H1 (cell line): ENCODE measurements at regions not wholly inside any gene's neighbourhood (a gene's known extent, or its start where the extent isn't known, plus 50 kb on each side); places are given as distances from the start of the nearest gene placed in this dataset.

Experiments
- CTCF ChIA-PET: fragments of 300-600 bp; sonication (Branson Sonifier 250); formaldehyde crosslinking; loops from one replicate; lab custom pipeline; 2021; ENCODE audit not compliant: partially characterized antibody; lab: Charles Lee
- POLR2A ChIA-PET: fragments of 300-600 bp; sonication (Branson Sonifier 250); formaldehyde crosslinking; loops from one replicate; lab custom pipeline; 2021; ENCODE audit warnings: inconsistent platforms; ENCODE audit not compliant: partially characterized antibody; lab: Charles Lee
- DNase-seq, 2 experiments: peaks; one replicate each; pipeline versions ENCODE4 v3.0.0 to v3.0.0-alpha.2; 2010 to 2022; ENCODE audit warnings: low spot score in 2 of 2, low read depth in 1 of 2, mixed read lengths in 1 of 2
- FAIRE-seq: peaks from 2 replicates; lab custom pipeline; 2011; peaks lifted over from hg19 to GRCh38; lab: Jason Lieb, UNC
- H2AFZ ChIP-seq: 2 replicates; pipeline ENCODE4 v1.8.1; 2012; ENCODE audit warnings: low read length, inconsistent platforms
- H2AK5ac ChIP-seq: 2 replicates; pipeline ENCODE4 v1.6.1; 2013; ENCODE audit warnings: low read depth, low read length
- H2BK120ac ChIP-seq: replicated peaks from 2 replicates; pipeline ENCODE3; 2013; ENCODE audit warnings: low read depth, low read length, inconsistent platforms
- H2BK12ac ChIP-seq: 2 replicates; pipeline ENCODE4 v1.6.1; 2013; ENCODE audit warnings: low read depth, low read length
- H2BK15ac ChIP-seq: 2 replicates; pipeline ENCODE4 v1.6.1; 2013; ENCODE audit warnings: low read length
- H2BK20ac ChIP-seq: 2 replicates; pipeline ENCODE4 v1.6.1; 2013; ENCODE audit warnings: low read length
- H2BK5ac ChIP-seq: 2 replicates; pipeline ENCODE4 v1.6.1; 2013; ENCODE audit warnings: low read depth, low read length
- H3K14ac ChIP-seq: 2 replicates; pipeline ENCODE4 v1.6.1; 2013; ENCODE audit warnings: inconsistent platforms; ENCODE audit not compliant: insufficient read length
- H3K18ac ChIP-seq: 2 replicates; pipeline ENCODE4 v1.6.1; 2013; ENCODE audit warnings: low read length; ENCODE audit errors: extremely low read depth
- H3K23ac ChIP-seq: 2 replicates; pipeline ENCODE4 v1.6.1; 2013; ENCODE audit warnings: inconsistent platforms; ENCODE audit not compliant: insufficient read length
- H3K23me2 ChIP-seq: 2 replicates; pipeline ENCODE4 v1.6.1; 2013; ENCODE audit warnings: low read depth, low read length
- H3K27ac ChIP-seq: 2 replicates; pipeline ENCODE4 v1.6.1; 2011; ENCODE audit warnings: low read depth, low read length, inconsistent platforms
- H3K27me3 ChIP-seq, 4 experiments: replicated peaks in 1 of 4; 1 replicate in 1 of 4; 2 replicates in 3 of 4; pipeline versions ENCODE4 v1.6.1 to v1.8.1; 2011 to 2013; ENCODE audit warnings: low read length in 3 of 4, mild to moderate bottlenecking in 3 of 4, inconsistent platforms in 2 of 4, mixed read lengths in 2 of 4, moderate library complexity in 1 of 4; ENCODE audit not compliant: control insufficient read depth in 3 of 4, insufficient read depth in 3 of 4; ENCODE audit errors: extremely low read depth in 1 of 4
- H3K36me3 ChIP-seq, 4 experiments: 2 replicates each; pipeline versions ENCODE4 v1.6.1 to v1.8.1; 2011 to 2013; ENCODE audit warnings: mild to moderate bottlenecking in 4 of 4, low read length in 3 of 4, moderate library complexity in 2 of 4, control low read depth in 1 of 4, inconsistent platforms in 1 of 4; ENCODE audit not compliant: insufficient read depth in 4 of 4, control insufficient read depth in 2 of 4
- H3K4ac ChIP-seq: replicated peaks from 2 replicates; pipeline ENCODE3; 2013; ENCODE audit warnings: low read length, low read depth, mixed read lengths, inconsistent platforms; ENCODE audit not compliant: insufficient read length
- H3K4me1 ChIP-seq, 4 experiments: replicated peaks in 1 of 4; 1 replicate in 1 of 4; 2 replicates in 3 of 4; pipeline versions ENCODE4 v1.6.1 to v1.8.1; 2011 to 2013; ENCODE audit warnings: low read length in 3 of 4, inconsistent platforms in 2 of 4, mixed read lengths in 1 of 4; ENCODE audit not compliant: insufficient read depth in 4 of 4, control insufficient read depth in 3 of 4
- H3K4me2 ChIP-seq, 2 experiments: 2 replicates each; pipeline versions ENCODE4 v1.6.1 to v1.8.1; 2011 to 2013; ENCODE audit warnings: low read depth in 2 of 2, low read length in 2 of 2, control low read depth in 1 of 2, inconsistent platforms in 1 of 2, mild to moderate bottlenecking in 1 of 2; ENCODE audit not compliant: insufficient read depth in 1 of 2
- H3K4me3 ChIP-seq, 4 experiments: fragments of 200-600, 300-600 bp in 1 of 4; sonication (generic), shearing (Covaris generic), sonication (Bioruptor Twin) in 1 of 4; 2 replicates each; pipeline versions ENCODE4 v1.5.1 to v1.8.1; 2011 to 2016; ENCODE audit warnings: low read length in 4 of 4, low read depth in 3 of 4, control low read depth in 2 of 4, inconsistent platforms in 2 of 4, mild to moderate bottlenecking in 2 of 4, mixed read lengths in 1 of 4, moderate library complexity in 1 of 4; ENCODE audit not compliant: insufficient read depth in 2 of 4; ENCODE audit errors: extremely low read depth in 1 of 4
- H3K56ac ChIP-seq: replicated peaks from 2 replicates; pipeline ENCODE3; 2013; ENCODE audit warnings: low read depth, mild to moderate bottlenecking, mixed read lengths, low read length, inconsistent platforms; ENCODE audit not compliant: insufficient read length
- H3K79me1 ChIP-seq: 2 replicates; pipeline ENCODE4 v1.6.1; 2013; ENCODE audit warnings: low read depth, low read length, control low read depth
- H3K79me2 ChIP-seq, 2 experiments: 2 replicates each; pipeline versions ENCODE4 v1.6.1 to v1.8.1; 2012 to 2013; ENCODE audit warnings: low read length in 2 of 2, mild to moderate bottlenecking in 2 of 2, inconsistent platforms in 1 of 2; ENCODE audit not compliant: insufficient read depth in 2 of 2, control insufficient read depth in 1 of 2
- H3K9ac ChIP-seq, 4 experiments: replicated peaks in 1 of 4; 1 replicate in 1 of 4; 2 replicates in 3 of 4; pipeline versions ENCODE4 v1.6.1 to v1.8.1; 2011 to 2013; ENCODE audit warnings: low read depth in 3 of 4, low read length in 3 of 4, control low read depth in 2 of 4, mild to moderate bottlenecking in 2 of 4, moderate library complexity in 2 of 4, inconsistent platforms in 1 of 4; ENCODE audit errors: extremely low read depth in 1 of 4
- H3K9me3 ChIP-seq, 2 experiments: 2 replicates each; pipeline versions ENCODE4 v1.6.1 to v1.8.1; 2012 to 2013; ENCODE audit warnings: mild to moderate bottlenecking in 2 of 2, moderate library complexity in 2 of 2, control low read depth in 1 of 2, inconsistent platforms in 1 of 2, low read depth in 1 of 2, low read length in 1 of 2, mixed read lengths in 1 of 2; ENCODE audit not compliant: insufficient read depth in 2 of 2
- H4K20me1 ChIP-seq, 2 experiments: replicated peaks in 1 of 2; 2 replicates each; pipeline versions ENCODE3 to v1.8.1; 2011 to 2013; ENCODE audit warnings: inconsistent platforms in 2 of 2, low read length in 2 of 2, mild to moderate bottlenecking in 1 of 2; ENCODE audit not compliant: insufficient read depth in 2 of 2, control insufficient read depth in 1 of 2
- H4K5ac ChIP-seq: 2 replicates; pipeline ENCODE4 v1.6.1; 2013; ENCODE audit warnings: low read length, low read depth, mixed read lengths, inconsistent platforms; ENCODE audit not compliant: insufficient read length
- H4K8ac ChIP-seq: 2 replicates; pipeline ENCODE4 v1.8.0; 2013; ENCODE audit warnings: mild to moderate bottlenecking, moderate library complexity, low read length, inconsistent platforms; ENCODE audit not compliant: insufficient read depth; ENCODE audit errors: extremely low read depth
- H4K91ac ChIP-seq: replicated peaks from 2 replicates; pipeline ENCODE3; 2013; ENCODE audit warnings: low read length, mixed read lengths, inconsistent platforms; ENCODE audit not compliant: insufficient read length
- CBX8 ChIP-seq: fragments of 300-800, 300-1000 bp; sonication (generic); IDR thresholded peaks from 2 replicates; pipeline ENCODE4 v1.7.1; 2016; ENCODE audit warnings: low read depth, low read length, borderline replicate concordance
- POLR2A ChIP-seq, 2 experiments: IDR thresholded peaks; 1 replicate in 1 of 2; 2 replicates in 1 of 2; pipeline ENCODE4 v1.6.1; 2011; ENCODE audit warnings: low read depth in 2 of 2, low read length in 2 of 2, mild to moderate bottlenecking in 2 of 2; ENCODE audit errors: control extremely low read depth in 1 of 2
- POU5F1 ChIP-seq: IDR thresholded peaks from 2 replicates; pipeline ENCODE4 v1.6.1; 2011; ENCODE audit warnings: low read depth, mild to moderate bottlenecking, low read length, moderate library complexity
- RXRA ChIP-seq: IDR thresholded peaks from 2 replicates; pipeline ENCODE4 v1.6.1; 2011; ENCODE audit warnings: low read depth, mild to moderate bottlenecking, low read length, moderate library complexity; ENCODE audit not compliant: insufficient read depth
- SP1 ChIP-seq: IDR thresholded peaks from 2 replicates; pipeline ENCODE4 v1.6.1; 2011; ENCODE audit warnings: low read depth, low read length
- whole genome bisulfite sequencing, 2 experiments: shearing (Covaris generic) in 1 of 2; methylation state at CpG; one replicate each; pipeline versions ENCODE4 v1.1.6 to v1.1.7; 2013 to 2015; ENCODE audit warnings: low lambda C conversion rate in 2 of 2, mixed read lengths in 2 of 2, inconsistent platforms in 1 of 2, low coverage in 1 of 2, missing lambda C conversion rate in 1 of 2; ENCODE audit not compliant: insufficient replicate concordance in 2 of 2, insufficient coverage in 1 of 2, insufficient read length in 1 of 2; ENCODE audit errors: extremely low coverage in 1 of 2, missing lambda C conversion rate in 1 of 2; 5-methylcytosine and 5-hydroxymethylcytosine counted together

DNA sequence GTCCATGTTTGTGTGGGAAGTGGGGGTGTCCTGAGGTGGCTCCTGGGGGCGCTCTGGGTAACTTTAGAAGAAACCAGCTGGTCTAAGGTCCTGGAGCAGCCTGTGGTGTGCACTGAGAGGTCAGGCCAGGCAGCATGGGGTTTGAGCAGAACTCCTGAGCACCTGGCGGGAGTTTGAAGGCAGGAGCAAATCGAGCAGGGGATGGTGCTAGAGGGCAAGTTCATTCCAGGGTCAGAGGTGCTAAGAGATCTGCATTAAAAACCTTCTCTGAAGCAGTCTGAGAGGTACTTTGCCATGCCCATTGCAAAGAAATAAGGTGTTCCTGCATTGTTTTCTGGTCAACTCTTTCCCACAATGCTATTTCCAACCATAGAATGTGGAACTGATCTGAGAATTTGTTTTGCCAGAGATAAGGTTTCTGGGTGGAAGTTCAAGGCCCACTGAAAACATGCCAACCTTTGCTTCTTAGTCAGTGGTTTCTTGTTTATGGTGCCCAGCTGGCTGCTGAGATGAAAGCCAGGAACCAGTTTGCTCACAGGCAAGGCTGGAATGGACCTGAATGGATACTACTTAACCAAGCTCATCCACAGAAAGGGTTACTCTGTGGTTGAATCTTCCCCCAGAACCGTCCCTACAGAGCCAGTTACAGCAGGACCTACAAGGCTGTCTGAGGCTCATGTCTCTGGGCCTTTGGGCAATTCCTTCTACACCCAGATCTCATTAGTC, 136.3 kb upstream of the TMEM72 start:
- Histone ChIP-seq H3K36me3 (no peaks in the 10 kb centered on the region), H2AK5ac (no peak overlapping the region), H3K79me2 (no peaks in the 10 kb centered on the region), H4K8ac (no peak overlapping the region), H4K91ac (no peak overlapping the region), H2BK5ac (no peak overlapping the region), H3K56ac (no peak overlapping the region), H3K23ac (no peak overlapping the region), H3K79me1 (no peaks in the 10 kb centered on the region), H2BK120ac (no peak overlapping the region), H4K20me1 (no peaks in the 10 kb centered on the region), H3K4me2 (no peak overlapping the region), H3K4me3 (no peak overlapping the region), H3K14ac (no peak overlapping the region), H3K9ac (no peak overlapping the region), H3K27me3 (no peaks in the 10 kb centered on the region), H3K23me2 (no peaks in the 10 kb centered on the region), H3K4ac (no peak overlapping the region), H2BK12ac (no peak overlapping the region), H3K18ac (no peak overlapping the region), H4K5ac (no peak overlapping the region), H3K9me3 (no peaks in the 10 kb centered on the region), H2BK20ac (no peak overlapping the region), H3K27ac (no peak overlapping the region), H2BK15ac (0 out of 2 replicates have a peak overlapping the region, but pooled peaks have one; percentile 3), H3K4me1 (no peaks in the 10 kb centered on the region), H2AFZ (no peak overlapping the region)
- CTCF ChIA-PET = interaction anchor here (0.5 to 1.3 kb wide), 5 partner anchors 20 to 257 kb away, joined by 3 to 5 read pairs (median 4); no protein-coding TSS in a partner anchor
- WGBS, 2 experiments = 76% methylated on average over 4 of the region's 4 CpGs; no CpG with 5 or more reads in 1 of the 2 experiments
- DNase-seq (no peak), FAIRE-seq (no peak)
- TF ChIP-seq SP1 = no peak
- no peak for TF ChIP-seq RXRA
- TF ChIP-seq POU5F1 = no peak
- TF ChIP-seq POLR2A (IDR thresholded peaks at IDR 0.05; ENCODE audit: control extremely low read depth in 1 of 2, low read depth in 2 of 2, low read length in 2 of 2) = no peak
- TF ChIP-seq CBX8 = no peak
- POLR2A ChIA-PET = interaction anchor here (0.7 kb wide), 1 partner anchor 9 kb away, joined by 3 read pairs; no protein-coding TSS in a partner anchor
